ENCODE measurements at regions not wholly inside any gene's neighbourhood (a gene's known extent, or its start where the extent isn't known, plus 50 kb on each side); places are given as distances from the start of the nearest gene placed in this dataset.

DNA sequence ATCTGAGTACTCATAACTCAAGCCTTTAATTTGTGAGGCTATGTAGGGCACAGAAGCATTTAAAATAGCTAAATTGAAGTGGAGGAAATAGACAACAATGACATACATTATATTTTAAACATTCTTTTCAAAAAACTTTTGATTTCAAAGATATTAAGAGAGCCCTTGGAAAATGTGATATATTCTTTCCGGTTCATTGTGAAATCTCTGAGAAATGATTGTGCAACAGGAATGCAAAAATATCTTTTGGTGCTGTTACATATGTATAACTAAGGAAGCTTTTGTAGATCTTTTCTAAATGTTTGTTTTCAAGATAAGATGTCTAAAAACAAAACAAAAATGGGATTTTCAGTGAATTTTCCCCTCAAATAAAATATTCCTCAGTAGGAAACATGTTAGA lies 185.2 kb downstream of the LEPR start:
- TF ChIP-seq FOXM1 (IDR thresholded peaks at IDR 0.05; ENCODE audit: borderline replicate concordance) (no peak), SP1 (IDR thresholded peaks at IDR 0.05) (no peak), ARNT (IDR thresholded peaks at IDR 0.05) (no peak), TARDBP (IDR thresholded peaks at IDR 0.05) (no peak), FOXK2 (IDR thresholded peaks at IDR 0.05) (no peak), CTBP1 (IDR thresholded peaks at IDR 0.05; ENCODE audit: borderline replicate concordance) (no peak), BHLHE40 (IDR thresholded peaks at IDR 0.05; ENCODE audit: borderline replicate concordance) (no peak), NFRKB (IDR thresholded peaks at IDR 0.05) (no peak), FOXA1 (IDR thresholded peaks at IDR 0.05) (no peak), ZNF384 (IDR thresholded peaks at IDR 0.05) (no peak)
- TF ChIP-seq, protein P1, sequence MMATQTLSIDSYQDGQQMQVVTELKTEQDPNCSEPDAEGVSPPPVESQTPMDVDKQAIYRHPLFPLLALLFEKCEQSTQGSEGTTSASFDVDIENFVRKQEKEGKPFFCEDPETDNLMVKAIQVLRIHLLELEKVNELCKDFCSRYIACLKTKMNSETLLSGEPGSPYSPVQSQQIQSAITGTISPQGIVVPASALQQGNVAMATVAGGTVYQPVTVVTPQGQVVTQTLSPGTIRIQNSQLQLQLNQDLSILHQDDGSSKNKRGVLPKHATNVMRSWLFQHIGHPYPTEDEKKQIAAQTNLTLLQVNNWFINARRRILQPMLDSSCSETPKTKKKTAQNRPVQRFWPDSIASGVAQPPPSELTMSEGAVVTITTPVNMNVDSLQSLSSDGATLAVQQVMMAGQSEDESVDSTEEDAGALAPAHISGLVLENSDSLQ (IDR thresholded peaks at IDR 0.05): no peak

Data from HEK293T (cell line).